H9 (cell line): ENCODE measurements at regions not wholly inside any gene's neighbourhood (a gene's known extent, or its start where the extent isn't known, plus 50 kb on each side); places are given as distances from the start of the nearest gene placed in this dataset.

ENCODE experiments used
- DNase-seq: peaks from one replicate; pipeline ENCODE4 v3.0.0-alpha.2; 2017
- H2AFZ ChIP-seq: one replicate; pipeline ENCODE4 v1.6.1; 2013; ENCODE audit warnings: mild to moderate bottlenecking, low read length, control low read depth, moderate library complexity
- H2AK5ac ChIP-seq: 2 replicates; pipeline ENCODE4 v1.6.1; 2013; ENCODE audit warnings: low read length, control low read depth, mixed read lengths; ENCODE audit not compliant: insufficient read length
- H2BK120ac ChIP-seq: one replicate; pipeline ENCODE4 v1.6.1; 2013; ENCODE audit warnings: low read depth, mild to moderate bottlenecking, low read length, control low read depth, inconsistent platforms; ENCODE audit not compliant: poor library complexity, severe bottlenecking
- H2BK12ac ChIP-seq: 2 replicates; pipeline ENCODE4 v1.6.1; 2013; ENCODE audit warnings: low read length, control low read depth, mixed read lengths, low read depth; ENCODE audit not compliant: insufficient read length
- H2BK15ac ChIP-seq: 2 replicates; pipeline ENCODE4 v1.6.1; 2013; ENCODE audit warnings: low read depth, low read length, control low read depth
- H2BK20ac ChIP-seq: one replicate; pipeline ENCODE4 v1.6.1; 2013; ENCODE audit warnings: low read depth, mild to moderate bottlenecking, low read length, control low read depth, inconsistent platforms; ENCODE audit not compliant: poor library complexity, severe bottlenecking
- H2BK5ac ChIP-seq: 2 replicates; pipeline ENCODE4 v1.6.1; 2013; ENCODE audit warnings: low read length, control low read depth, mixed read lengths; ENCODE audit not compliant: insufficient read length
- H3K14ac ChIP-seq: 2 replicates; pipeline ENCODE4 v1.6.1; 2013; ENCODE audit warnings: low read length, control low read depth; ENCODE audit not compliant: insufficient read depth
- H3K18ac ChIP-seq: 2 replicates; pipeline ENCODE4 v1.6.1; 2013; ENCODE audit warnings: low read depth, mild to moderate bottlenecking, mixed read lengths, low read length, control low read depth; ENCODE audit not compliant: insufficient read length
- H3K23ac ChIP-seq: 2 replicates; pipeline ENCODE4 v1.6.1; 2013; ENCODE audit warnings: low read length, control low read depth, mixed read lengths, low read depth; ENCODE audit not compliant: insufficient read length
- H3K23me2 ChIP-seq: 2 replicates; pipeline ENCODE4 v1.6.1; 2013; ENCODE audit warnings: low read depth, mild to moderate bottlenecking, mixed read lengths, low read length, control low read depth; ENCODE audit not compliant: insufficient read length, poor library complexity, severe bottlenecking
- H3K27ac ChIP-seq: 2 replicates; pipeline ENCODE4 v1.5.1; 2013; ENCODE audit warnings: low read length, control low read depth, mixed read lengths, low read depth; ENCODE audit not compliant: insufficient read length
- H3K27me3 ChIP-seq: 2 replicates; pipeline ENCODE4 v1.6.1; 2013; ENCODE audit warnings: low read length, control low read depth, inconsistent platforms; ENCODE audit not compliant: insufficient read depth
- H3K4ac ChIP-seq: 2 replicates; pipeline ENCODE4 v1.6.1; 2013; ENCODE audit warnings: low read depth, mild to moderate bottlenecking, control low read depth, inconsistent platforms, low read length, moderate library complexity
- H3K4me1 ChIP-seq: 2 replicates; pipeline ENCODE4 v1.6.1; 2013; ENCODE audit warnings: low read length, control low read depth, inconsistent platforms; ENCODE audit not compliant: insufficient read depth
- H3K4me2 ChIP-seq: 2 replicates; pipeline ENCODE4 v1.6.1; 2013; ENCODE audit warnings: low read length, control low read depth, mixed read lengths; ENCODE audit not compliant: insufficient read length, insufficient read depth
- H3K56ac ChIP-seq: 2 replicates; pipeline ENCODE4 v1.6.1; 2013; ENCODE audit warnings: low read depth, mild to moderate bottlenecking, mixed read lengths, low read length, control low read depth; ENCODE audit not compliant: insufficient read length
- H3K79me1 ChIP-seq: 2 replicates; pipeline ENCODE4 v1.6.1; 2013; ENCODE audit warnings: low read depth, mild to moderate bottlenecking, moderate library complexity, low read length, control low read depth, inconsistent platforms; ENCODE audit not compliant: insufficient read depth, poor library complexity, severe bottlenecking
- H3K79me2 ChIP-seq: 2 replicates; pipeline ENCODE4 v1.6.1; 2013; ENCODE audit warnings: low read length, control low read depth, inconsistent platforms; ENCODE audit not compliant: insufficient read depth
- H3K9ac ChIP-seq: 2 replicates; pipeline ENCODE4 v1.6.1; 2013; ENCODE audit warnings: low read length, control low read depth, mixed read lengths; ENCODE audit not compliant: insufficient read length; ENCODE audit errors: extremely low read depth
- H3K9me3 ChIP-seq: one replicate; pipeline ENCODE4 v1.6.1; 2013; ENCODE audit warnings: low read depth, low read length, inconsistent platforms; ENCODE audit not compliant: control insufficient read depth
- H3T11ph ChIP-seq: one replicate; pipeline ENCODE4 v1.6.1; 2013; ENCODE audit warnings: mild to moderate bottlenecking, low read length, control low read depth, inconsistent platforms
- H4K20me1 ChIP-seq: one replicate; pipeline ENCODE4 v1.6.1; 2013; ENCODE audit not compliant: control insufficient read depth, insufficient read length, insufficient read depth
- H4K5ac ChIP-seq: 2 replicates; pipeline ENCODE4 v1.6.1; 2013; ENCODE audit warnings: low read depth, mild to moderate bottlenecking, mixed read lengths, low read length, control low read depth; ENCODE audit not compliant: insufficient read length
- H4K8ac ChIP-seq: replicated peaks from 2 replicates; pipeline ENCODE4 v1.6.1; 2013; ENCODE audit warnings: low read length, control low read depth, mixed read lengths, low read depth; ENCODE audit not compliant: insufficient read length
- H4K91ac ChIP-seq: 2 replicates; pipeline ENCODE4 v1.6.1; 2013; ENCODE audit warnings: low read depth, mild to moderate bottlenecking, moderate library complexity, mixed read lengths, low read length, control low read depth; ENCODE audit not compliant: insufficient read length
- H3K27ac Mint-ChIP-seq, 3 experiments: 2 replicates in 2 of 3; 3 replicates in 1 of 3; pipeline ENCODE4 v1.8.0; 2020 to 2021; ENCODE audit warnings: mixed read lengths in 3 of 3, mild to moderate bottlenecking in 1 of 3, moderate library complexity in 1 of 3
- H3K27me3 Mint-ChIP-seq: 2 replicates; pipeline ENCODE4 v1.8.0; 2021; ENCODE audit warnings: low read depth, mild to moderate bottlenecking, moderate library complexity, mixed read lengths
- H3K36me3 Mint-ChIP-seq, 3 experiments: 2 replicates in 2 of 3; 3 replicates in 1 of 3; pipeline ENCODE4 v1.8.0; 2020 to 2021; ENCODE audit warnings: low read depth in 3 of 3, mixed read lengths in 3 of 3; ENCODE audit not compliant: insufficient read depth in 1 of 3
- H3K4me1 Mint-ChIP-seq, 2 experiments: 2 replicates each; pipeline ENCODE4 v1.8.0; 2020; ENCODE audit warnings: mixed read lengths in 2 of 2
- H3K4me3 Mint-ChIP-seq, 2 experiments: 2 replicates in 1 of 2; 3 replicates in 1 of 2; pipeline ENCODE4 v1.8.0; 2020 to 2021; ENCODE audit warnings: mild to moderate bottlenecking in 2 of 2, mixed read lengths in 2 of 2, moderate library complexity in 1 of 2
- H3K9me3 Mint-ChIP-seq, 2 experiments: 2 replicates in 1 of 2; 3 replicates in 1 of 2; pipeline ENCODE4 v1.8.0; 2020; ENCODE audit warnings: mild to moderate bottlenecking in 2 of 2, mixed read lengths in 2 of 2, moderate library complexity in 1 of 2
- CTCF ChIP-seq: fragments of 200-600 bp; sonication (generic); conservative IDR thresholded peaks from 3 replicates; pipeline ENCODE4 v1.8.0; 2021; ENCODE audit warnings: antibody characterized with exemption, mild to moderate bottlenecking
- WGBS: extraction: QIAGEN DNeasy Blood & Tissue Kit; methylation state at CpG from one replicate; pipeline ENCODE4 v1.1.7; 2013; ENCODE audit warnings: missing lambda C conversion rate, low lambda C conversion rate, mixed read lengths; ENCODE audit not compliant: insufficient read length; ENCODE audit errors: extremely low coverage; 5-methylcytosine and 5-hydroxymethylcytosine counted together

GRCh38 chr16:60031740-60032139, 1297.6 kb upstream of the GOT2 start:
- H3K4me1 Mint-ChIP-seq, result no peaks in the 10 kb centered on the region
- H3K9me3 ChIP-seq, result no peaks in the 10 kb centered on the region
- H2AFZ ChIP-seq, result no peak overlapping the region
- no peak overlapping the region for H3K4me2 ChIP-seq
- no peak overlapping the region for H3K9ac ChIP-seq
- no peaks in the 10 kb centered on the region for H3K27me3 ChIP-seq
- H3K79me1 ChIP-seq, result no peaks in the 10 kb centered on the region
- no peak overlapping the region for H3K56ac ChIP-seq
- no peak overlapping the region for H3K23ac ChIP-seq
- H3K36me3 Mint-ChIP-seq, result no peaks in the 10 kb centered on the region
- H3K27ac ChIP-seq, result no peak overlapping the region
- no peak overlapping the region for H3K27ac Mint-ChIP-seq
- H2BK15ac ChIP-seq, result no peak overlapping the region
- no peak for DNase-seq
- no peak overlapping the region for H4K91ac ChIP-seq
- H3K18ac ChIP-seq, result no peak overlapping the region
- H4K20me1 ChIP-seq, result no peaks in the 10 kb centered on the region
- no peak overlapping the region for H2BK12ac ChIP-seq
- no peak overlapping the region for H2BK20ac ChIP-seq
- H2BK120ac ChIP-seq, result no peak overlapping the region
- H3T11ph ChIP-seq, result no peak overlapping the region
- H3K4me3 Mint-ChIP-seq, result no peak overlapping the region
- H3K9me3 Mint-ChIP-seq, result no peaks in the 10 kb centered on the region
- no peaks in the 10 kb centered on the region for H3K4me1 ChIP-seq
- no peak overlapping the region for H4K5ac ChIP-seq
- H4K8ac ChIP-seq, result no peak overlapping the region
- H3K4ac ChIP-seq, result no peak overlapping the region
- H3K27me3 Mint-ChIP-seq, result no peaks in the 10 kb centered on the region
- H2AK5ac ChIP-seq, result no peak overlapping the region
- H2BK5ac ChIP-seq, result no peak overlapping the region
- no peaks in the 10 kb centered on the region for H3K79me2 ChIP-seq
- H3K23me2 ChIP-seq, result no peaks in the 10 kb centered on the region
- no peak for TF ChIP-seq CTCF
- WGBS, result no CpG with 5 or more reads among the region's 1 CpG
- no peak overlapping the region for H3K14ac ChIP-seq
